PC-9 (cell line): ENCODE measurements at regions not wholly inside any gene's neighbourhood (a gene's known extent, or its start where the extent isn't known, plus 50 kb on each side); places are given as distances from the start of the nearest gene placed in this dataset.
"Not testable (repeated sequence)": the region's sequence is repeated elsewhere in the genome, so short reads cannot be mapped to it uniquely, and the experiment has no call there.

ENCODE experiments used
- BruUV-seq: library from RNA; stranded (reverse); fragments of 400-500 nt; replicated peaks from 2 replicates; lab custom pipeline; 2021; lab: Mats Ljungman, UMichigan
- CTCF ChIA-PET: fragments of 300-600 bp; sonication (Branson Sonifier 250); formaldehyde crosslinking; loops from one replicate; lab custom pipeline; 2022; ENCODE audit warnings: antibody characterized with exemption; lab: Charles Lee
- POLR2A ChIA-PET: fragments of 300-600 bp; sonication (Branson Sonifier 250); formaldehyde crosslinking; loops from one replicate; lab custom pipeline; 2022; ENCODE audit warnings: antibody characterized with exemption; ENCODE audit not compliant: unreplicated experiment; lab: Charles Lee
- DNase-seq, 2 experiments: peaks; one replicate each; pipeline versions ENCODE4 v3.0.0 to v3.0.0-alpha.2; 2015 to 2022; ENCODE audit warnings: mixed read lengths in 1 of 2
- H2AFZ ChIP-seq: fragments of 200-600 bp; sonication (generic); 2 replicates; pipeline ENCODE4 v1.8.1; 2017; ENCODE audit warnings: antibody characterized with exemption
- H3F3A ChIP-seq: fragments of 200-600 bp; sonication (generic); 2 replicates; pipeline ENCODE4 v1.8.1; 2017; ENCODE audit warnings: antibody characterized with exemption, mild to moderate bottlenecking, low read depth; ENCODE audit not compliant: insufficient read depth
- H3K27ac ChIP-seq: fragments of 200-600 bp; sonication (generic); 2 replicates; pipeline ENCODE4 v1.6.1; 2016; ENCODE audit warnings: mixed run types
- H3K27me3 ChIP-seq: fragments of 200-600 bp; sonication (generic); 2 replicates; pipeline ENCODE4 v1.6.1; 2016; ENCODE audit warnings: low read depth, mixed run types; ENCODE audit not compliant: insufficient read depth
- H3K36me3 ChIP-seq: fragments of 200-600 bp; sonication (generic); 2 replicates; pipeline ENCODE4 v1.6.1; 2016; ENCODE audit warnings: low read depth, mixed run types
- H3K4me1 ChIP-seq: fragments of 200-600 bp; sonication (generic); replicated peaks from 2 replicates; pipeline ENCODE4 v1.6.1; 2016; ENCODE audit warnings: mixed run types; ENCODE audit not compliant: insufficient read depth
- H3K4me2 ChIP-seq: fragments of 200-600 bp; sonication (generic); 2 replicates; pipeline ENCODE4 v1.6.1; 2017; ENCODE audit warnings: mixed run types
- H3K4me3 ChIP-seq: fragments of 200-600 bp; sonication (generic); 2 replicates; pipeline ENCODE4 v1.6.1; 2016; ENCODE audit warnings: mixed run types
- H3K79me2 ChIP-seq: fragments of 200-600 bp; sonication (generic); 2 replicates; pipeline ENCODE4 v1.6.1; 2017; ENCODE audit warnings: low read depth, mixed run types
- H3K9me2 ChIP-seq: fragments of 200-600 bp; sonication (generic); 2 replicates; pipeline ENCODE4 v1.8.1; 2017; ENCODE audit warnings: mild to moderate bottlenecking; ENCODE audit not compliant: insufficient read depth
- H3K9me3 ChIP-seq: fragments of 200-600 bp; sonication (generic); 2 replicates; pipeline ENCODE4 v1.8.1; 2016; ENCODE audit warnings: low read depth; ENCODE audit not compliant: insufficient read depth
- H4K20me1 ChIP-seq: fragments of 200-600 bp; sonication (generic); 2 replicates; pipeline ENCODE4 v1.8.1; 2017; ENCODE audit not compliant: insufficient read depth
- EZH2 ChIP-seq: fragments of 200-600 bp; sonication (generic); IDR thresholded peaks from 2 replicates; pipeline ENCODE4 v1.8.0; 2017; ENCODE audit warnings: antibody characterized with exemption, low read depth
- intact Hi-C: fragments of 100-400 bp; cut with micrococcal nuclease; formaldehyde crosslinking; loops from one replicate; pipeline ENCODE4 v1.10.0; 2022; ENCODE audit not compliant: unreplicated experiment
- TF ChIP-seq, protein P1 (sequence below): fragments of 200-600 bp; sonication (generic); conservative IDR thresholded peaks from 2 replicates; pipeline ENCODE4 v1.6.1; 2017; ENCODE audit warnings: mixed run types, antibody characterized with exemption, mild to moderate bottlenecking, moderate library complexity

DNA sequence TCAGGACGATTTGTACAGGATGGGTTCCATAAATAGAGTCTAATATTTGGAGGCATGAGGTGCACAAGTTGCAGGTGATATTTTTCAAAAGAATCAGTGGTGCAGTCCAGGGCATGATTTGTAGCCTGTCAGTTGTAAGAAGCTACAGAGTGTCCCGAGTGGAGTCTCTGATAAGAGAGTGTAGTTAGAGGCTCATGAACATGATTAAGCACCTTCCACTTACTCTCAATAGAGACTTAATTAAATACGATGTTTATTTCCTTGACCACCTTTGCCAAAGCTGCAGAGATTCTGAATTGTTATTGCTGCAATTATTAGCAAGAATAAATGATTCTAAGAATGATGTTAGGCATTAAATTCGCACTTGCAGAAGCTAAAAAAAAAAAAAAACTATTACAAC, 218.4 kb upstream of the LRTM1 start:
- Histone ChIP-seq H3K4me3 (no peak overlapping the region), H3K27ac (no peak overlapping the region), H3K4me1 (no peaks in the 10 kb centered on the region), H3K36me3 (no peaks in the 10 kb centered on the region), H3K79me2 (no peaks in the 10 kb centered on the region), H3K4me2 (no peak overlapping the region), H3F3A (no peaks in the 10 kb centered on the region), H3K9me2 (no peaks in the 10 kb centered on the region), H4K20me1 (no peaks in the 10 kb centered on the region), H2AFZ (no peak overlapping the region), H3K27me3 (no peaks in the 10 kb centered on the region), H3K9me3 (no peaks in the 10 kb centered on the region)
- TF ChIP-seq, protein P1, sequence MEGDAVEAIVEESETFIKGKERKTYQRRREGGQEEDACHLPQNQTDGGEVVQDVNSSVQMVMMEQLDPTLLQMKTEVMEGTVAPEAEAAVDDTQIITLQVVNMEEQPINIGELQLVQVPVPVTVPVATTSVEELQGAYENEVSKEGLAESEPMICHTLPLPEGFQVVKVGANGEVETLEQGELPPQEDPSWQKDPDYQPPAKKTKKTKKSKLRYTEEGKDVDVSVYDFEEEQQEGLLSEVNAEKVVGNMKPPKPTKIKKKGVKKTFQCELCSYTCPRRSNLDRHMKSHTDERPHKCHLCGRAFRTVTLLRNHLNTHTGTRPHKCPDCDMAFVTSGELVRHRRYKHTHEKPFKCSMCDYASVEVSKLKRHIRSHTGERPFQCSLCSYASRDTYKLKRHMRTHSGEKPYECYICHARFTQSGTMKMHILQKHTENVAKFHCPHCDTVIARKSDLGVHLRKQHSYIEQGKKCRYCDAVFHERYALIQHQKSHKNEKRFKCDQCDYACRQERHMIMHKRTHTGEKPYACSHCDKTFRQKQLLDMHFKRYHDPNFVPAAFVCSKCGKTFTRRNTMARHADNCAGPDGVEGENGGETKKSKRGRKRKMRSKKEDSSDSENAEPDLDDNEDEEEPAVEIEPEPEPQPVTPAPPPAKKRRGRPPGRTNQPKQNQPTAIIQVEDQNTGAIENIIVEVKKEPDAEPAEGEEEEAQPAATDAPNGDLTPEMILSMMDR, result no peak
- TF ChIP-seq EZH2, result no peak
- intact Hi-C loops, result no loop called here
- CTCF ChIA-PET, result no interaction called here
- no TSS peak for BruUV-seq
- POLR2A ChIA-PET, result interaction anchor here (0.6 kb wide), 1 partner anchor 271 kb away, joined by 4 read pairs; no protein-coding TSS in a partner anchor
- no peak for DNase-seq

DNA sequence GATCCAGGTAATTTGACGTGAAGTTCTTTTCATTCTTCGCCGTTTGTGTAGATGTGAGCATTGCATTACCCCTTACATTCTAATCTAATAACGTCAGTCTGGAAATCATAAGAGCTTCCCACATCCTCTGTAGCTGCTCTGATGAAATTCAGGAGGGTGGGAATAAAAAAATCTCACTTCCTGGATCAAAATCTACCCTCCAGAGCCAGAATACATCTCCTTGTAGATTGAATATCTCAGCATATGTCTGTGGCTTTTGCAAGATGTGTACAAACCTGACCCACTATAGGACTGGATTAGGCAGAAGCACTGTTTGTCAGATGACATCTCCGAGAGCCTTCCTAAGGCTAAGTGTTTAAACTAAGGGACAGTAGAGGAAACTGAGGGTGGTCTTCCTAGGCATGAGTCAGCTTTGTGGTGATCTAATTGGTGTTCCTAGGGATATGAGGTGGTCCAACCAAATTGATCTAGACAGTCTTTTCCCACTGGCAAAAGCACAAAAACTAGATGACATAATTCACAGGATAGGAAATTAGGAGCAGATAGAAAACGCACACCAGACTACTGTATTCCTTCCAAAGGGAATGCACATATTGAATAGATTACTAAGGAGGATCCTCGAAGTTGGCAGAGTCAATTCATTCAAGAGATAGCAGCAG, 216.3 kb upstream of the LRTM1 start:
- H3K36me3 ChIP-seq, result no peaks in the 10 kb centered on the region
- no peaks in the 10 kb centered on the region for H3K9me2 ChIP-seq
- TF ChIP-seq EZH2, result no peak
- no peaks in the 10 kb centered on the region for H3K9me3 ChIP-seq
- no peaks in the 10 kb centered on the region for H3K79me2 ChIP-seq
- H4K20me1 ChIP-seq, result no peaks in the 10 kb centered on the region
- no peak overlapping the region for H3K4me3 ChIP-seq
- H3K4me1 ChIP-seq, result no peaks in the 10 kb centered on the region
- no peak overlapping the region for H2AFZ ChIP-seq
- no peak overlapping the region for H3K27ac ChIP-seq
- H3K4me2 ChIP-seq, result no peak overlapping the region
- no TSS peak for BruUV-seq
- DNase-seq, result no peak
- intact Hi-C loops, result no loop called here
- H3F3A ChIP-seq, result no peaks in the 10 kb centered on the region
- POLR2A ChIA-PET, result no interaction called here
- CTCF ChIA-PET, result no interaction called here
- H3K27me3 ChIP-seq, result no peaks in the 10 kb centered on the region

DNA sequence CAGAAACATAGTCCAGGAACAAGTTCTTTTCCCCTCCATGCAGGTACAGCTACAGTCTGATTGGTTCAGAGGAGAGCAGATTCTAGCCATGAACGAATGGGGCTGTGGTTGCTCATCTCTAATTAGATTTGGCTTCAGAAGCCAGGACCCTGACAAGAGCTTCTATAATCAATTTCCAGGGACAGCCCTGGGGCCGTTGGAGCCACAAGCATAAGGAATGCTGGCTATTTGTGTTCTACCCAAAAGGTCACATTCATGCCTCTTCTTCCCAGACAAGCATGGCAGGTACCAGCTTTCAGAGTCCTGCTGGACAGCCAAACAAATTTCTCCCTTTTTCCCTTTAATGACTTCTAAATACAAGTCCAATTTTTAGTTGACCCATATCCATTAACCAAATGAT, 215.5 kb upstream of the LRTM1 start:
- Histone ChIP-seq H3K4me3 (no peak overlapping the region), H3F3A (no peaks in the 10 kb centered on the region), H2AFZ (no peak overlapping the region), H3K9me2 (no peaks in the 10 kb centered on the region), H3K4me2 (no peak overlapping the region), H3K79me2 (no peaks in the 10 kb centered on the region), H3K36me3 (no peaks in the 10 kb centered on the region), H4K20me1 (no peaks in the 10 kb centered on the region), H3K27ac (no peak overlapping the region), H3K9me3 (no peaks in the 10 kb centered on the region), H3K4me1 (no peaks in the 10 kb centered on the region), H3K27me3 (no peaks in the 10 kb centered on the region)
- intact Hi-C loops, result no loop called here
- POLR2A ChIA-PET, result no interaction called here
- DNase-seq, result no peak
- BruUV-seq, result no TSS peak
- TF ChIP-seq EZH2, result no peak
- TF ChIP-seq, protein P1, result no peak
- CTCF ChIA-PET, result no interaction called here

DNA sequence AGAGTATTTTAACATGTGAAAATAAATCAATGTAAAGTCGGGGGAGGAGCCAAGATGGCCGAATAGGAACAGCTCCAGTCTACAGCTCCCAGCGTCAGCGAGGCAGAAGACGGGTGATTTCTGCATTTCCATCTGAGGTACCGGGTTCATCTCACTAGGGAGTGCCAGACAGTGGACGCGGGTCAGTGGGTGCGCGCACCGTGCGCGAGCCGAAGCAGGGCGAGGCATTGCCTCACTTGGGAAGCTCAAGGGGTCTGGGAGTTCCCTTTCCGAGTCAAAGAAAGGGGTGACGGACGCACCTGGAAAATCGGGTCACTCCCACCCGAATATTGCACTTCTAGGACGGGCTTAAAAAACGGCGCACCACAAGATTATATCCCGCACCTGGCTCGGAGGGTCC, 208.4 kb upstream of the LRTM1 start:
- peak overlapping the region; percentile 33; the same call in 1 of the 2 replicates for H3K4me3 ChIP-seq
- peak in 1 of 2 experiments; percentile 35 for DNase-seq
- H4K20me1 ChIP-seq, H2AFZ ChIP-seq, BruUV-seq, POLR2A ChIA-PET, H3K4me1 ChIP-seq, H3K27me3 ChIP-seq, intact Hi-C loops, H3F3A ChIP-seq, H3K27ac ChIP-seq, CTCF ChIA-PET, H3K9me2 ChIP-seq, H3K36me3 ChIP-seq, H3K9me3 ChIP-seq, H3K79me2 ChIP-seq: not testable (repeated sequence)
- peak overlapping the region; percentile 55 for H3K4me2 ChIP-seq
